SH-SY5Y (cell line): ENCODE measurements at regions not wholly inside any gene's neighbourhood (a gene's known extent, or its start where the extent isn't known, plus 50 kb on each side); places are given as distances from the start of the nearest gene placed in this dataset.

ENCODE experiments used
- GATA2 ChIP-seq: IDR thresholded peaks from 2 replicates; pipeline ENCODE4 v1.6.1; 2011; ENCODE audit warnings: mild to moderate bottlenecking, low read depth, low read length
- GATA3 ChIP-seq: IDR thresholded peaks from 2 replicates; pipeline ENCODE4 v1.6.1; 2011; ENCODE audit warnings: low read depth, mild to moderate bottlenecking, low read length, moderate library complexity

- TF ChIP-seq GATA2 (no peak), GATA3 (no peak)
Observed at GRCh38 chr1:213840575-213840974, 147.2 kb upstream of the PROX1 start.
